ENCODE measurements at regions not wholly inside any gene's neighbourhood (a gene's known extent, or its start where the extent isn't known, plus 50 kb on each side); places are given as distances from the start of the nearest gene placed in this dataset.

- Histone ChIP-seq H3K4me1 (no peaks in the 10 kb centered on the region), H3K27ac (no peak overlapping the region), H3K9me3 (no peaks in the 10 kb centered on the region), H3K4me3 (no peak overlapping the region), H3K4me2 (no peak overlapping the region)
- ChIA-PET CTCF (interaction anchor here (0.6 kb wide), 2 partner anchors 17 to 82 kb away, joined by 3 to 4 read pairs; no protein-coding TSS in a partner anchor), POLR2A (no interaction called here)
- ATAC-seq (no peak), DNase-seq (ENCODE audit: low read depth in 1 of 2, low spot score in 1 of 2) (no peak), FAIRE-seq (no peak)
- TF ChIP-seq PBX3 (IDR thresholded peaks at IDR 0.05) (no peak), FOXS1 (CRISPR knock-in tag; IDR thresholded peaks at IDR 0.05) (no peak), KDM5A (IDR thresholded peaks at IDR 0.05) (no peak), ATOH8 (CRISPR knock-in tag; IDR thresholded peaks at IDR 0.05; ENCODE audit: low read depth) (no peak), ZFP36 (IDR thresholded peaks at IDR 0.05; ENCODE audit: borderline replicate concordance, partially characterized antibody) (no peak), PHF8 (IDR thresholded peaks at IDR 0.05; ENCODE audit: borderline replicate concordance, low read depth) (no peak), RNF2 (IDR thresholded peaks at IDR 0.05; ENCODE audit: borderline replicate concordance, low read depth) (no peak), EP300 (IDR thresholded peaks at IDR 0.05) (no peak), CEBPB (IDR thresholded peaks at IDR 0.05) (no peak), CBX2 (IDR thresholded peaks at IDR 0.05; ENCODE audit: borderline replicate concordance, low read depth) (no peak), JUN (IDR thresholded peaks at IDR 0.05) (no peak), CHD4 (IDR thresholded peaks at IDR 0.05; ENCODE audit: borderline replicate concordance) (no peak), HOXB13 (CRISPR knock-in tag; IDR thresholded peaks at IDR 0.05; ENCODE audit: low read depth) (no peak), ELK1 (IDR thresholded peaks at IDR 0.05; ENCODE audit: low read depth, low read length) (no peak), MAX (IDR thresholded peaks at IDR 0.05) (no peak), MAZ (IDR thresholded peaks at IDR 0.05; ENCODE audit: borderline replicate concordance, low read depth, low read length) (no peak), POLR2AphosphoS2 (conservative IDR thresholded peaks at IDR 0.05; ENCODE audit: low read length) (no peak), REST (IDR thresholded peaks at IDR 0.05) (no peak)
Measured at GRCh38 chr18:56431551-56431950, 206.8 kb downstream of the TXNL1 start.

- POLR2A ChIA-PET: interaction anchor here (0.5 kb wide), 1 partner anchor 20 kb away, joined by 3 read pairs; no protein-coding TSS in a partner anchor
- no peak for FAIRE-seq
- no peaks in the 10 kb centered on the region for H3K9me3 ChIP-seq
- CTCF ChIA-PET: no interaction called here
- no peaks in the 10 kb centered on the region for H3K4me1 ChIP-seq
- no peak overlapping the region for H3K4me2 ChIP-seq
- ATAC-seq: no peak
- TF ChIP-seq HOXB5 (CRISPR knock-in tag; IDR thresholded peaks at IDR 0.05) (no peak), CBX8 (IDR thresholded peaks at IDR 0.05) (no peak), ESRRA (IDR thresholded peaks at IDR 0.05; ENCODE audit: borderline replicate concordance, low read length) (no peak), HOXA7 (CRISPR knock-in tag; IDR thresholded peaks at IDR 0.05) (no peak), MAX (IDR thresholded peaks at IDR 0.05) (no peak)
- DNase-seq (ENCODE audit: low read depth in 1 of 2, low spot score in 1 of 2): no peak
- H3K27ac ChIP-seq: no peak overlapping the region
- H3K4me3 ChIP-seq: no peak overlapping the region
Measured at GRCh38 chr18:56423626-56424025, 214.8 kb downstream of the TXNL1 start.
